ENCODE measurements at regions not wholly inside any gene's neighbourhood (a gene's known extent, or its start where the extent isn't known, plus 50 kb on each side); places are given as distances from the start of the nearest gene placed in this dataset.

- H3K4me1 Mint-ChIP-seq = no peaks in the 10 kb centered on the region
- H3K4me3 Mint-ChIP-seq = no peak overlapping the region
- no peaks in the 10 kb centered on the region for H3K27me3 Mint-ChIP-seq (ENCODE audit: low read depth)
- TF ChIP-seq CTCF (IDR thresholded peaks at IDR 0.05; ENCODE audit: unreplicated experiment in 3 of 3) = no peak
- peak overlapping the region; percentile 47 to 80 (median 78) for H3K27ac Mint-ChIP-seq
- peaks cover 22% of the 10 kb centered on the region for H3K9me3 Mint-ChIP-seq
- H3K36me3 Mint-ChIP-seq (ENCODE audit: low read depth) = peaks cover 4% of the 10 kb centered on the region
Measured at GRCh38 chr1:217373761-217374701, 256.9 kb downstream of the GPATCH2 start.

- TF ChIP-seq CTCF (IDR thresholded peaks at IDR 0.05; ENCODE audit: unreplicated experiment in 3 of 3) = no peak
- Mint-ChIP-seq H3K9me3 (peaks cover 11% of the 10 kb centered on the region), H3K4me1 (no peaks in the 10 kb centered on the region), H3K4me3 (no peak overlapping the region), H3K27me3 (ENCODE audit: low read depth) (no peaks in the 10 kb centered on the region), H3K36me3 (ENCODE audit: low read depth) (no peaks in the 10 kb centered on the region), H3K27ac (no peak overlapping the region)
Measured at GRCh38 chr1:217372049-217372970, 258.6 kb downstream of the GPATCH2 start.

- TF ChIP-seq CTCF (IDR thresholded peaks at IDR 0.05; ENCODE audit: unreplicated experiment in 3 of 3) = no peak
- H3K27me3 Mint-ChIP-seq (ENCODE audit: low read depth) = no peaks in the 10 kb centered on the region
- H3K9me3 Mint-ChIP-seq = peaks cover under 1% of the 10 kb centered on the region
- no peaks in the 10 kb centered on the region for H3K36me3 Mint-ChIP-seq (ENCODE audit: low read depth)
- no peak overlapping the region for H3K27ac Mint-ChIP-seq
- no peaks in the 10 kb centered on the region for H3K4me1 Mint-ChIP-seq
- H3K4me3 Mint-ChIP-seq = no peak overlapping the region
Measured at GRCh38 chr1:217370757-217371156, 260.1 kb downstream of the GPATCH2 start.

GRCh38 chr1:217369996-217370551 lies 260.8 kb downstream of the GPATCH2 start:
- no peak overlapping the region for H3K27ac Mint-ChIP-seq
- H3K4me3 Mint-ChIP-seq = no peak overlapping the region
- H3K9me3 Mint-ChIP-seq = no peaks in the 10 kb centered on the region
- no peaks in the 10 kb centered on the region for H3K4me1 Mint-ChIP-seq
- TF ChIP-seq CTCF (IDR thresholded peaks at IDR 0.05; ENCODE audit: unreplicated experiment in 3 of 3) = no peak
- no peaks in the 10 kb centered on the region for H3K36me3 Mint-ChIP-seq (ENCODE audit: low read depth)
- H3K27me3 Mint-ChIP-seq (ENCODE audit: low read depth) = no peaks in the 10 kb centered on the region

GRCh38 chr1:217369271-217369981 lies 261.5 kb downstream of the GPATCH2 start:
- Mint-ChIP-seq H3K4me1 (no peaks in the 10 kb centered on the region), H3K36me3 (ENCODE audit: low read depth) (no peaks in the 10 kb centered on the region), H3K27me3 (ENCODE audit: low read depth) (no peaks in the 10 kb centered on the region), H3K9me3 (no peaks in the 10 kb centered on the region), H3K4me3 (no peak overlapping the region), H3K27ac (no peak overlapping the region)
- TF ChIP-seq CTCF (IDR thresholded peaks at IDR 0.05; ENCODE audit: unreplicated experiment in 3 of 3) = no peak
